Stimulated activated CD4-positive, alpha-beta T cell treated with anti-CD3 and anti-CD28 coated beads, Interleukin-2, amount 100 ng/mL, for 24 hours (primary cell): ENCODE measurements at regions not wholly inside any gene's neighbourhood (a gene's known extent, or its start where the extent isn't known, plus 50 kb on each side); places are given as distances from the start of the nearest gene placed in this dataset.
"Not testable (repeated sequence)": the region's sequence is repeated elsewhere in the genome, so short reads cannot be mapped to it uniquely, and the experiment has no call there.

Experiments
- DNase-seq, 2 donors: peaks; one replicate each; pipeline ENCODE4 v3.0.0-alpha.2; 2020

DNA sequence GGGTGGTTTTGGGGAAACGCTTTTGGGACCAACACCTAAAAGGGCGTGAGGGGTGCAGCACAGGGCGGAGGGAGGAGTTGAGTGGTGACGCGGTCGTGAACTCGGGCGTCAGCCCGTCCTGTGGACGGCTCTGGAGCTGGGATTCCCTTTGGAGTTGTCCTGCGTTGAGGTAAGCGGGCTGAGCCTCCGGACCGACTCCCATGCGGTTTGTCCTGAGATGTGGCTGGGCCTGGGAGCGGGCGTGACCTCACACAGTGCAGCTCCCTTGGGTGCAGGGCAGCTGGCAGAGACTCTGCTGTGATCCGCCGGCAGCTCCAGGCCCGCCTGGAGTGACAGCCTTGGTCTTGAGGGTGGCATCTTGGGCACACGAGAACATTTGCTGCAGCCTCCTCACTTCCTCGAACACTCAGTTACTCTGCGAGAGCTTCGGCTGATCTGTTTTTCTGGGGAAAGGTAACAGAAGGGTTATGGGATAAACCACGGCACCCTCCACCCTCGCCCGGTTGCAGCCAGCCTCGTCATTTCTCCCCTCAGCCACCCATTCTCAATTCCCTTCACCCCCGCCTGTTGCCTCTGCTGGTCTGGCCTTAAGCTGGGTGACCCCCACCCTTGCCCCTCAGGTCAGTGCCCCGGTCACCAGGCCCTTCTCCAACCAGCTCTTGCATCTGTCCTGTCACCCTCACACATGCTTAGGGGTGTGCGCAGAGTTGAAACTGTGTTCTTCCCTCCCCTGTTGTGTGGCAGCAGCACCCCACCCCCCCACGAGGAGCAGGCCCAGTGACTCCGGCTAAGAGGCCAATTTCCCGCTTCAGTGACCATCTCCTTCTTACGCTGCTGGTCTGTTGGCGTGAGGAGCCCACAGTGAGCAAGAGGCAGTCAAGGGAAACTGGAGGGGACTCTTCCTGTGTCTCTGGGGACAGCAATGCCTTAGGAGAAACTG lies 94.2 kb upstream of the COL5A1 start:
- DNase-seq, result no peak

DNA sequence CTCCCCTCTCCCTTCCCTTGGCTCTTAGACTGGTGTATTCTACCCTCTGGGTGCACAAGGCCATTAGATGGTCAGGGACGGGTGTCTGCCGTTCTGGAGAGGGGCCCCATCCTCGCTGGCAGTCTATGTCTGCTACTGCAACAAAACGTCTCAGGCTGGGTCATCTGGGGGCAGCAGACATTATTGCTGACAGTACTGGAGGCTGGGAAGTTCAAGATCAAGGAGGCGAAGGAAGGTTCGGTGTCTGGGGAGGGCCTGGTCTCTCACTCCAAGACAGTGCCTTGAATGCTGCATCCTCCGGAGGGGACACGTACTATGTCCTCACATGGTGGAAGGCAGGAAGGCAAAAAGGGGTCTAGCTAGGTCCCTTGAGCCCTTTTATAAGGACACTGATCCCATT lies 93.4 kb upstream of the COL5A1 start:
- no peak for DNase-seq

GRCh38 chr9:134548618-134549017 lies 93.0 kb upstream of the COL5A1 start:
- DNase-seq, result no peak

DNA sequence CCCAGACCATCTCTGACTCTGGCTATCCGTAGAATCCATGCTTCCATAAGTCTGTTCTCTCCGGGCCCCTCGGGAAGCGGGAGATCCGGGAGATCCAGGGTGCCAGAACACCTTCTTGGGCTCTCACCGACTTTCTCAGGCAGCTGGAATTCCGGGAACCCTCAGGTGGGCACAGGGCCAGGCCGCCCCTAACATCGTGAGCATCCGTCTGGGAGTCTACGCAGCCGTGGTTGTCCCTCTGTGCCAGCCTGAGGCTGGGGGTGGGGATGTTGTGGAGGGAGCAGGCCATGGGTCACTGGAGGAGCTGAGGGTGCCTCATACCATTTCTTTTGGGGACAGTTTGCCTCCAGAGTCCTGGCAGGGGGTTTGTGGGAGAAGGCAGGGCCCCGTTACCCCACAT lies 92.3 kb upstream of the COL5A1 start:
- no peak for DNase-seq

- DNase-seq, result not testable (repeated sequence)
Observed at GRCh38 chr9:134550081-134550480, 91.5 kb upstream of the COL5A1 start.

GRCh38 chr9:134550584-134550983 lies 91.0 kb upstream of the COL5A1 start:
- DNase-seq, result no peak

GRCh38 chr9:134551176-134551575 lies 90.4 kb upstream of the COL5A1 start:
- DNase-seq, result no peak

DNA sequence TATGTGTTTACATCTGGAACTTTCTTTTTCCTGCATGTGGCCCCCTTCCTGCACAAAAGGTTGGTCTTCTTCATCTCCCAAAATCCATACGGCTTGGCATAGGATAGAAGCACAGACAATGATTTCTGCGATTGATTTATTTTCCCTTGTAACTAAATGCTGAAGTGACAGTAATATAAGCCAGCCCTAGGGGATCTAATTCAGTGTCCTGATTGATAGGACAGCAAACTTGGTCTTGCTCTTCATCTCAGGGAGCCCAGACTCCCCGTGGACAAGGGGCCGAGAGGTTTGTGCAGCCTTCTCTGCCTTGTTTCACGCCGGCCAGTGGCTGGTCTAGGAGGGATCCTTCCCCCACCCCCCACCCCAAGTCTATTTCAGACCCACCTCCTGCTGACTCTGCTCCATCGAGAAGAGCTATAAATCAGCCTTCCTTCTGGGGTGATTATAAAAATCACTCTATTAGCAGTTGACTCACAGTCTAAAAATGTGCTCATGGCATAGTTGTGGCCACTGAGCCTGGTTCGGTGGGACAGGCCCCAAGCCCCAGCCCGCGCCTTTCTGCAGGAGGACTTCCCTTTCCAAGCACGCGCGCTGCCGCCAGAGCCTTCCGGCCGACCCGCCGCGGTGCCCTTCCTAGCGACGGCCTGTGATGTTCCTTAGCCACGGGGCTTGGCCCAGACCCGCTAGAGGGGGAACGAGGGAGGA lies 89.8 kb upstream of the COL5A1 start:
- no peak for DNase-seq

DNA sequence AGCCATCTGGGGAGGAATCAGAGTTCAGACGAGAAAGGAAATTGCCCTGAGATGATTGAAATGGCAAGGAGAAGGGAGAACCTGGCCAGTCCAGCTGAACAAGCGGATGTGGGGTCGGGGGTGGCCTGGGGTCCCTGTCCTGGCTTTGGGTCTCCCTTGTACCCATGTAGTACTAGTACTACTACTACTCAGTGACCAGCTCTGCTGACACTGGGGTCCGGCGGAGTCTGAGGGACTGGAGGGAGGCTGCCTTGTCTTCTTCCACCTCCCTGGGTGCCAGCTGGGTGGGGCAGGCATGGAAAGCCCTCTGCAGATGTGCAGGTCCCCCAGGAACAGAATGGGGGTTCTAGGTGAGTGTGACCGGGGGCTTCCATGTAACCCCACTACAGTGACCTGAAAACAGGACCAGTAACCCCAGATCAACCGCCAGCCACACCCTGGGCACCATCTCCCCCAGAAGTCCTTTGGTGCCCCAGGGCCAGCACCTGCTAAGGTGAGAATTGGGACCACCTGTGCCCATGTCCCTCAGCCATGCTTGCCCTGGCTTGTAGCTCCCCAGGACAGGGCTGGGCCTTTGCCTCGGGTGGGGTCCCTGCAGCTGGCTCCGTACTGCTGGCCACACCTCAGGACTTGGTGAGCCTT lies 89.1 kb upstream of the COL5A1 start:
- DNase-seq, result no peak

DNA sequence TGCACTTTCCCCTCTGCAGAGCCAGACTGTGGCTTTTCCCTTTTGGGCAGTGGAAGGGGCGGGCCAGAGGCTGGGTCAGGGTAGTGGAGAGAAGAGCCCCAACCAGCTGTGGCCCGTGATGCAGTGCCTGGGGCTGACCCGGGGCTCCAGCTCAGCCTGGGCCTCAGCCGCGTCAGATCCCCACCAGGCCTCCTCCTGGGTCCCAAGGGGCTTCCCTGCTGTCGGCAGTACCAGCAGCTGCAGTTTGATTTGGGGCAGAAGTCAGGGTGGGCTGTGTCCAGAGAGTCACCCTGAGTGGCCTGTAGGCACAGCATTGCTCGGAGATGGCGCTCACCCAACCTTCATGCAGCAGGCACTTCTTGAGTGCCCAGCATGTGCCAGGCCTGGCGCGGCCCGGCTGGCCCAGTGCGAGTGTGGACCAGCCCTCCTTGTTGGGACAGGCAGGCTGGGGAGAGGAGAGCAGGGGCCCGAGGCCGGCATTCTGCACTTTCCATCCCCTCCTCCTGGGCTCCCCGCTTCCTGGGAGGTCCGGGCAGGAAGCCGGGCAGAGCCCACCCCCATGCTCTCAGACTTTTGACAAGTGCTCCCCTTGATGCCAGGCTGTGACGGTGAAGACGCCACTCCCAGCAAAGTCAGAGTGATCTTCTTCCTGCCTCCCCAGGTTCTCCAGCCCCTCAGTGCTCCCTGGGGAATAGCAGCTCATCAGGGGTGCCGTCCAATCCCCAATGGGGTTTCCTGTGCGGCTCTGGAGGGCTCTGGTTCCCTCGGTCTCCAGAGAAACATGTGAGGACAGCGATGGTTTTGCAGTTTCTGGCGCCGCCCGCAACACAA lies 88.3 kb upstream of the COL5A1 start:
- DNase-seq, result no peak

DNA sequence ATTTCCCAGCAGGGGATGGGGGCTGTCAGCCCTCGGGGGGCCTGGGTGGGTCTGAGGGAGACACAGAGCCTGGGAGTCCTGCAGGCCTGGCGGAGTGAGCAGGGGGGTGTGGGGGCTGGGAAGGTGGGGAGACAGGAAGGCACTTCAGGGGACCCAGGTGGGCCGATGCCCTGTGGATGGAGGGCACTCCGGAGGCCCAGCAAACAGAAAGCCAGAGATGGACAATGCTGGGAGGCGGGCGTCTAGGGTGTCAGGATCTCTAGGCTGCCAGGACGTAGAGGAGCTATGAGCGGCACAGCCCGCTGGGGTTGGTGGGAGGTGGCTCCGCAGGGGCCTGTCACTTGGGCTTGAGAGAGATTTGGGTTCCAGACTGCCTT lies 87.6 kb upstream of the COL5A1 start:
- DNase-seq, result no peak

- no peak for DNase-seq
Observed at GRCh38 chr9:134554373-134555093, 87.1 kb upstream of the COL5A1 start.

DNA sequence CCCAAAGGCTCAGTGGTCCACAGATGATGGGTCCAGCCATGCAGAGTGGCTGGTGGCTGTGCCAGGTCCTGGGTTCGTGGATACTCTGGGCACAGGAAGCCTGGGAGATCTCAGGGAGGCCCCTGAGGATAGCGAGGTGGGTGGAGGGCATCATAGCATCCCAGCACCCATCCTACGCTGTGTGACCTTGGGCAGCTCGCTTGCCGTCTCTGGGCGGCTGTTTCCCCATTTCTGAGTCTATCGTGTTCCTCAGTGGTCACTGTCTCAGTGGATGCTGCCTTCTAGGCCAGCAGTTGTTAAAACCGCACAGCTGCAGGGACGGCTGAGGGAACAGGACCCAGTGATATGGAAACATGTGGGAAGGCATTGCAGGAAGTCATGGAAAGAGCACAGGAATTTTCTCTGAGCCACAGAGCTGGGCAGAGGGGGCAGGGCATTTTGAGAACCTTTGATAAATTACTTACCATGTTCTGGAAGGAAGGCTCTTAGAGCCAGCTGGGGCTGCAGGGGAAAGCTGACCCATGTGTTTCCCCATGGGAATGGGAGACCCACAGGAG lies 86.4 kb upstream of the COL5A1 start:
- no peak for DNase-seq

DNA sequence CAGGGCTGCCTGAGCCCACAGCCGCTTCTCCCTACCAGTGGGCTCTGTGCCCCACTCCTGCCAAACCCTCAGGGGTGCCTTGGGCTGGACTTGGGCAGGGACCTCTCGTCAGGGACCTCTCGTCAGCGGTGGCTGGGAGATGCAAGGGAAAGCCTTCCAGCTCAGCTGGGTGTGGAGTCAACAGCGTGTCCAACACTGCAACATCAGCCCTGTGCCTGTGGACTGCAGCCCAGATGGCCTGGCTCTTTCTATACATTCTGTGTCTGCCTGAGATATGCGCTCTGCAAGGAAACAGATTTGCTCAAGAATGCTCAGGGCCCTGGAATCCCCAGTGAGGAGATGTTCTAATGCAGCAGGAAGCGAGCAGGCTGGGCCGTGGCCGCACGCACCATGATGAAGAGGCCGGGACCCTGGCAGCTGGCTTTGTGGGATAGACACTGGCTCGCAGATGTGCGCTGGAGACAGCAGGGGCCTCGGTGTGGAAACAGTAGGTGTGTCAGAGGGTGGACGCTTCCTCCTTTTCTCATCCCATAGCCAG lies 85.0 kb upstream of the COL5A1 start:
- no peak for DNase-seq

GRCh38 chr9:134557331-134557730 lies 84.3 kb upstream of the COL5A1 start:
- DNase-seq, result no peak

- no peak for DNase-seq
Observed at GRCh38 chr9:134558124-134558905, 83.3 kb upstream of the COL5A1 start.

GRCh38 chr9:134559013-134559412 lies 82.6 kb upstream of the COL5A1 start:
- DNase-seq, result no peak

DNA sequence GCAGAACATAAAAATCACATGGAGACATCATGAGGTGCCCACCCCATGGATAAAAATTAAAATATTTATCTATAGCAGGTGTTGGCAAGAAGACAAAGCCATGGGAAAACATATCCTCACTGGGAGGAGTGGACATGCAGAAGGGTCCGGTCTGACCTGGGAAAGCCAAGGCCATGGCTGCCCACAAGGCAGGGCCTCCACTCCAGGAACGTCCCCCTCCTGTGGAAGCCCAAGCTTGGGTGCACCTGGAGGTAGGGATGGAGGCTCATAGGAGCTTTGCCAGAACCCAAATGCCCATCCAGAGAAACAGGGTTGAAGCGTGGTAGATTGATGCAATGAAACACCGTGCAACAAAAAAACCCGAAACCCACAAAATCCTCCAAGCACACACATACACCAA lies 81.4 kb upstream of the COL5A1 start:
- no peak for DNase-seq

GRCh38 chr9:134560654-134561053 lies 80.9 kb upstream of the COL5A1 start:
- no peak for DNase-seq

GRCh38 chr9:134561427-134562145 lies 80.0 kb upstream of the COL5A1 start:
- DNase-seq, result no peak
